ENCODE measurements at regions not wholly inside any gene's neighbourhood (a gene's known extent, or its start where the extent isn't known, plus 50 kb on each side); places are given as distances from the start of the nearest gene placed in this dataset.
"Not testable (repeated sequence)": the region's sequence is repeated elsewhere in the genome, so short reads cannot be mapped to it uniquely, and the experiment has no call there.

GRCh38 chr1:68745011-68745410 is 248.1 kb upstream of the DEPDC1 start:
- H3K27ac ChIP-seq: no peak overlapping the region
- TF ChIP-seq ZFX (IDR thresholded peaks at IDR 0.05; ENCODE audit: borderline replicate concordance): no peak

DNA sequence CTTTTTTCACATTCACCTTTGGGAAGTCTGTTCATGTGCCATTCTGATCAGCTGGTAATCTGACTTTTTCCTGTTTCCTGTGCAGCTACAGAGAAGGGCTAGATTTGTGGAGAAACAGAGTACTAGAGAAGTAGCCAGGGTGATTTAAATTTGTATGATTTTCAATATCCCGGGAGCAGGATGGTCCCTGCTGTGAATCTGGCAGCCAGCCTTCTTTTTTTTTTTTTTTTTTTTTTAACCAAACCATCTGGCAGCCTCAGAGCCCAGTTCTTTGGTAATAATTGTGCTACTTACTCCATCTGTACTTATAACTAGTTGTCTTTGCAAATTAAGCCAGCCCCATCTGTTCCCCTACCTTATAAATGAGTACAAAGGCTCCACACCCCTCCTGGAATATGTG is 248.6 kb upstream of the DEPDC1 start:
- TF ChIP-seq CTCF (IDR thresholded peaks at IDR 0.05): no peak
- TF ChIP-seq ZFX (IDR thresholded peaks at IDR 0.05; ENCODE audit: borderline replicate concordance): no peak

GRCh38 chr1:68746378-68746777 is 249.5 kb upstream of the DEPDC1 start:
- no peak overlapping the region for H3K27ac ChIP-seq
- TF ChIP-seq CTCF (IDR thresholded peaks at IDR 0.05) (no peak), ZFX (IDR thresholded peaks at IDR 0.05; ENCODE audit: borderline replicate concordance) (no peak)

More for the DNA sequence above, 248.6 kb upstream of the DEPDC1 start:
- no peak overlapping the region for H3K27ac ChIP-seq

DNA sequence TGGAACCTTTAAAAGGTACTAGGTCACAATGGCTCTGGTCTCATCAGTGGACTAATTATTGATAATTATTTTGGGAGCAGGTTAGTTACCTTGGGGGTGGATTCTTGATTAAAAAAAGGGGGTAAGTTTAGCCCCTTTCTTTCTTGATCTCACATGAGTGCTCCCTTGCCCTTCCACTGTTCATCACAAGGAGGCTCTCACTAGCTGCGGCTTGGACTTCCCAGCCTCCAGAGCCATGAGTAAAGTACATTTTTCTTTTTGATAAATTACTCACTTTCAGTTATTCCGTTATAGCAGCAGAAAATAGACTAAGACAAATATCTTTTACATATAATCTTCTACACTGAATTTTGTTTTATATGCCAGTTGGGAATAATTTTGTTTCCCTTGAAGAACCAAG is 254.8 kb upstream of the DEPDC1 start:
- TF ChIP-seq ZFX (IDR thresholded peaks at IDR 0.05; ENCODE audit: borderline replicate concordance): no peak
- no peak for TF ChIP-seq CTCF (IDR thresholded peaks at IDR 0.05)
- no peak overlapping the region for H3K27ac ChIP-seq

- no peak overlapping the region for H3K27ac ChIP-seq
- TF ChIP-seq ZFX (IDR thresholded peaks at IDR 0.05; ENCODE audit: borderline replicate concordance) (no peak), CTCF (IDR thresholded peaks at IDR 0.05) (peak; percentile 11; the same call in 1 of the 2 replicates)
Observed at GRCh38 chr1:68758666-68759209, 261.9 kb upstream of the DEPDC1 start.

DNA sequence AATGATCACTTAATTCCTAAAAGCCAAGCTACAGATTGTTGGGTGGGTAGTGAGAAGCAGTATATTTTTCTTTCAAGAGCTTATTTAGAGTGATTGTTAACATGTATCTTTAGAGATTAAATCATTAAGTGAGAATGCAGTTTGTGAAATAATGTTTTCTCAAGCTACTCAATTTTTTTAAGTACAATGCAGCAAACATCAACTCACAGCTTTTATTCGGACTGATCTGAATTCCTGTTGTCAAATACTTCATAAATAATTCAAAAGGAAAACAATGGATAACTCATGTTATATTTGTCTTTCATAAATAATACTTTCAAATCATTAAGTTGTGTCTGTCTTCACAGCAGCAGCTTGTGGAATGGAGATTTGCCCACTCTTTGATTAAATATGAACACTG is 271.1 kb upstream of the DEPDC1 start:
- no peak for TF ChIP-seq ZFX (IDR thresholded peaks at IDR 0.05; ENCODE audit: borderline replicate concordance)
- TF ChIP-seq CTCF (IDR thresholded peaks at IDR 0.05): no peak
- H3K27ac ChIP-seq: no peak overlapping the region

GRCh38 chr1:68770817-68771216 is 273.9 kb upstream of the DEPDC1 start:
- TF ChIP-seq ZFX (IDR thresholded peaks at IDR 0.05; ENCODE audit: borderline replicate concordance) (no peak), CTCF (IDR thresholded peaks at IDR 0.05) (no peak)
- no peak overlapping the region for H3K27ac ChIP-seq

DNA sequence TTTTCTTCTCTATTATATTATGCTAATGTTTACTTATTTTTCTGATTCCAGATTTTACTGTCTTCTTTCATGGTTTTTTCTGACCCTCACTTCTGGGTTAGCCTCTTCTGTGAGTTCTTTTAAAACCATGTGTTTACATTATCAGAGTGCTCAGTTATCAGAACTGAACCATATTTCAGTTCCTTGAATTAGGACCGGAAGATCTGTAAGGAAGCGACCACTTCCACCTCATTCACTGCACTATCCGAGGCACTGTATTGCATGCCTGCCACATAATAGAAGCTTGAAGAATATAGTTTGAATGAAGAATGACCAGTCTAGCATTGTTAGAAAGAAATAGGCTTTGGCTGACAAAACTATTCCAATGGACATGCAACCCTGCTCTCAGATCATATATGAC is 281.0 kb upstream of the DEPDC1 start:
- TF ChIP-seq ZFX (IDR thresholded peaks at IDR 0.05; ENCODE audit: borderline replicate concordance): no peak
- TF ChIP-seq CTCF (IDR thresholded peaks at IDR 0.05): no peak
- H3K27ac ChIP-seq: no peak overlapping the region

GRCh38 chr1:68779841-68780240 is 283.0 kb upstream of the DEPDC1 start:
- not testable (repeated sequence) for H3K27ac ChIP-seq

Measured in 22Rv1 (cell line).